LNCaP clone FGC (cell line): ENCODE measurements at regions not wholly inside any gene's neighbourhood (a gene's known extent, or its start where the extent isn't known, plus 50 kb on each side); places are given as distances from the start of the nearest gene placed in this dataset.

Experiments used
- DNase-seq: peaks from one replicate; pipeline ENCODE4 v3.0.0-alpha.2; 2011; ENCODE audit warnings: low read depth
- H3K4me3 ChIP-seq: 2 replicates; pipeline ENCODE4 v1.5.1; 2011; ENCODE audit warnings: mild to moderate bottlenecking, low read depth, low read length, control low read depth
- TF ChIP-seq, protein P1 (sequence below): IDR thresholded peaks from 2 replicates; pipeline ENCODE4 v1.5.1; 2012; ENCODE audit warnings: mild to moderate bottlenecking; ENCODE audit not compliant: control insufficient read depth, insufficient read depth; ENCODE audit errors: extremely low read depth

DNA sequence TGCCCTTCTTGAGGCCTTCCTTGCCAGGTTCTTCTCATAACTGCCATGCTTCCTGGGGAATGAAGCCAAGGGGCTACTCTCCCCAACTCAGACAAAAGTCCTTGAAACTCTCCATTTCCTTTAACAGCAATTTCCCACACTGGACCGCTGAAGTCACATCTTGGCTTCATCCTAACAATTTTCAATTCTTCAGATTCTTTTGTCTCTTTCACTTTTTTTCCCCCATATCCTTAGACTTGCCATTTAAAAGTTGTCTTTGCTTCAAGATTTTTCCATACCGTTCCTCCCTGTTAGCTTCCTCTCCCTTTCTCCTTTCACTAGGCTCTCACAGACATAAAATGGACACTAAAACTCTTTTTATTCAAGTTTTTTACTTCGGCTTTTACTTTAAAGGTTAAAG is 93.1 kb upstream of the ITGA1 start:
- no peak overlapping the region for H3K4me3 ChIP-seq
- DNase-seq: no peak
- TF ChIP-seq, protein P1, sequence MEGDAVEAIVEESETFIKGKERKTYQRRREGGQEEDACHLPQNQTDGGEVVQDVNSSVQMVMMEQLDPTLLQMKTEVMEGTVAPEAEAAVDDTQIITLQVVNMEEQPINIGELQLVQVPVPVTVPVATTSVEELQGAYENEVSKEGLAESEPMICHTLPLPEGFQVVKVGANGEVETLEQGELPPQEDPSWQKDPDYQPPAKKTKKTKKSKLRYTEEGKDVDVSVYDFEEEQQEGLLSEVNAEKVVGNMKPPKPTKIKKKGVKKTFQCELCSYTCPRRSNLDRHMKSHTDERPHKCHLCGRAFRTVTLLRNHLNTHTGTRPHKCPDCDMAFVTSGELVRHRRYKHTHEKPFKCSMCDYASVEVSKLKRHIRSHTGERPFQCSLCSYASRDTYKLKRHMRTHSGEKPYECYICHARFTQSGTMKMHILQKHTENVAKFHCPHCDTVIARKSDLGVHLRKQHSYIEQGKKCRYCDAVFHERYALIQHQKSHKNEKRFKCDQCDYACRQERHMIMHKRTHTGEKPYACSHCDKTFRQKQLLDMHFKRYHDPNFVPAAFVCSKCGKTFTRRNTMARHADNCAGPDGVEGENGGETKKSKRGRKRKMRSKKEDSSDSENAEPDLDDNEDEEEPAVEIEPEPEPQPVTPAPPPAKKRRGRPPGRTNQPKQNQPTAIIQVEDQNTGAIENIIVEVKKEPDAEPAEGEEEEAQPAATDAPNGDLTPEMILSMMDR: no peak

DNA sequence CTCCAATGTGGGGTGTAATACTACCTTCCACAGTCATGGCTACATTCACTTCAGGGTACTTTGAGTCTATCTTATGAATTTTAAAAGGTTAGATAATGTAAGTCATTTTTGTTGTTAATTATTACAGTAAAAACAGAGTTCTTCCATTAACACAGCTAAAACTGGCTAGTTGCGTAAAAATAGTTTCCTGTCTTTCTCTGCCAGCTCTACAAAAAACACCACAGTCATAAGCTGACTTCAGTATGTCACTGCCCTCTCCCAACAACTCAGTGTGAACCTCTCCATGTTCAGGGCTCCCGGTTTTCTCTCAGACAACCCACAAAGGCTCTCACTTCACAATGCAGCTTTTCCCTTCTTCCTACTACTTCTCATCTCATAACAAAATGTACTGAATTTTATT is 84.8 kb upstream of the ITGA1 start:
- no peak for DNase-seq
- no peak overlapping the region for H3K4me3 ChIP-seq
- TF ChIP-seq, protein P1: no peak

DNA sequence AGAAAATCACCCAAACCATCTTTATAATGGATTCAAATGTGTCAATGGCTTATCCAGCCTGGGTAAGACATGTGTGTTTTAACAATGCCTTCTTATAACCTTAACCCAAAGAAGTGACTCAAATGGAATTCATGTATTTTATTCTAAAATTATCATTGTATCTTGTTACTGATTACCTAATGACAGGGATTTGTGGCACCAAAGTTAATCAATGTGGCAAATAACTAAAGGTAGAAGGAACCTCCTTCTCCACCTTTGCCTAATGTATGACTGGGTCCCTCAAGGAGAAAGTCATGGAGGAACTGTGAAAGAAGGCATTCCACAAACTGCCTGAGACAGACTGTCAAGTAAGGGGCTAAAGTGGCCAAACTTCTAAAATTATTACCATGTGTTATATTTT is 84.4 kb upstream of the ITGA1 start:
- DNase-seq: no peak
- TF ChIP-seq, protein P1: no peak
- H3K4me3 ChIP-seq: no peak overlapping the region

DNA sequence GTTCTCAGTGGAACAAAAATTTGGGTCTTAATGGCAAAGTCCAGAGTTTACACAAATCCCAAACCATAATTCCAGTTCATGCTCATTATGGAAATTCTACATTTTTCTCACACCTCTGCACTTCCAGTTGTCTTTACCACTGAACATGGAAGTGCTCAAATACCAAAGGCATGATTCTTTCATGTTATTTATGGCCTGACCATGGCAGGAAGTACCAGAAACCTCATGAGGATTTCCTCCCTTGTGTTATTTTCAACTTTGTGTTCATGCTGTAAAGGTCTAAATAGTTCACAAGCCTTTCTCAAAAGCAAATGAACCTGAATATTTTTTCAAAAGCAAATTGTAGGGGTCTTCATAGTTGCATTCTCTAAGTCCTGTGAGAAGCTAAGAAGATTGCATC is 82.0 kb upstream of the ITGA1 start:
- TF ChIP-seq, protein P1: no peak
- DNase-seq: no peak
- H3K4me3 ChIP-seq: no peak overlapping the region

DNA sequence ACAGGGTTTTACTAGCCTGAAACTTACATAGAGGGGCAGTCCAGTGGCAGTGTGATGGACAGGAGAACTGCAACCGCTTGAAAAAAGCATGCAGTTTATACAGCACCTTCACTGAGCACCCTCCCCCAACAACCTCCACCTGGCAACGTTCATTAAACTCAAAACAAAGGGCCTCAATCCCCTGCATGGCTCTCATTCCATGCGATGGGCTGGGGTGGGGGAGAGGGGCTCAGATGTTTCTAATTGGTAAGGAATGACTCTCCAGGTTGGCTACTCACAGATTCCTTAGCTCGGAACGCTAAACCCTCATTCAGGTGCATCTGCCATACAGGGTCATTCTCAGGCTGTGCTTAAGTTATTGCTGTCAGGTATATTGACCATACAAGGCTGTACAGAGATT is 80.9 kb upstream of the ITGA1 start:
- TF ChIP-seq, protein P1: no peak
- DNase-seq: no peak
- H3K4me3 ChIP-seq: no peak overlapping the region

DNA sequence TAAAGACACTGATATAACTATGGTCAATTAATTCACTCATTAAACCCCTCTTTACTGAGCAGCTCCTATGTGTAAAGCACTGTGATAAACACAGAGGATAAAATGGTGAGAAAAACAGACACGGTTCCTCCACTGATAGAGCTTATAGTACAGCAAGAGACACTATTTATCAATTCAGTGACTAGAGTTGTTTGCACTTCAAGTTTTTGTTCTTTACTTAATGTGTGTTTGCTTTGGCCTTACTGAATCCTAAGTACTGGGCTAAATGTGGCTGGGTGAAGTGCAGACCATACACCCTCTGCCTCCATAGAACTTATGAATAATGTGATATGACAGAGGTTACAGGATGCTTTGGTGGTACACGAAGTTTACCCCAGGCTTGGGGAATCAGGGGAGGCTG is 80.1 kb upstream of the ITGA1 start:
- H3K4me3 ChIP-seq: no peak overlapping the region
- TF ChIP-seq, protein P1: no peak
- DNase-seq: no peak

DNA sequence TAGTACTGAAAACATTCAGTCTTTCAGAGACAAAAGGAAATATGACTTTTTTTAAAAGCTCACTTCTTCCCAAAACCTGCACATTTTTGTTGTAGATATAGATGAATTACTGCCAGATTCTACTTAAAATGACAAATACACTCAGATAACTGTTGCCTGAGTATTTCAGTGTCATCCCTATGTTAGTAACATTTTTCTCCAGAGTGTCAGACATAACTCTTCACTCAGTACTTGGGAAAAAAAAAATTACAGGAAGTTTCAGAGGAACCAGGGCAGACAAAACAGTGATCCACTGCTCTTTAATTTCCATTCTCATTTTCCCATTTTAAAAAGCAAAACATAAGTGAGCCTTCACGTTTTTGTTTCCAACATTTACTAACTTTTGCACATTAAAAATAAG is 79.3 kb upstream of the ITGA1 start:
- DNase-seq: no peak
- TF ChIP-seq, protein P1: no peak
- no peak overlapping the region for H3K4me3 ChIP-seq
